ENCODE measurements at regions not wholly inside any gene's neighbourhood (a gene's known extent, or its start where the extent isn't known, plus 50 kb on each side); places are given as distances from the start of the nearest gene placed in this dataset.

- TF ChIP-seq CTCF (IDR thresholded peaks at IDR 0.05) (no peak), ZFX (IDR thresholded peaks at IDR 0.05; ENCODE audit: borderline replicate concordance) (no peak)
These were observed 120.5 kb upstream of the MYO3A start for GRCh38 chr10:25813511-25813910.

All from 22Rv1 (cell line).